H9 (cell line): ENCODE measurements at regions not wholly inside any gene's neighbourhood (a gene's known extent, or its start where the extent isn't known, plus 50 kb on each side); places are given as distances from the start of the nearest gene placed in this dataset.

ENCODE experiments used
- DNase-seq: peaks from one replicate; pipeline ENCODE4 v3.0.0-alpha.2; 2017
- H2AFZ ChIP-seq: one replicate; pipeline ENCODE4 v1.6.1; 2013; ENCODE audit warnings: mild to moderate bottlenecking, low read length, control low read depth, moderate library complexity
- H2AK5ac ChIP-seq: 2 replicates; pipeline ENCODE4 v1.6.1; 2013; ENCODE audit warnings: low read length, control low read depth, mixed read lengths; ENCODE audit not compliant: insufficient read length
- H2BK120ac ChIP-seq: one replicate; pipeline ENCODE4 v1.6.1; 2013; ENCODE audit warnings: low read depth, mild to moderate bottlenecking, low read length, control low read depth, inconsistent platforms; ENCODE audit not compliant: poor library complexity, severe bottlenecking
- H2BK12ac ChIP-seq: 2 replicates; pipeline ENCODE4 v1.6.1; 2013; ENCODE audit warnings: low read length, control low read depth, mixed read lengths, low read depth; ENCODE audit not compliant: insufficient read length
- H2BK15ac ChIP-seq: 2 replicates; pipeline ENCODE4 v1.6.1; 2013; ENCODE audit warnings: low read depth, low read length, control low read depth
- H2BK20ac ChIP-seq: one replicate; pipeline ENCODE4 v1.6.1; 2013; ENCODE audit warnings: low read depth, mild to moderate bottlenecking, low read length, control low read depth, inconsistent platforms; ENCODE audit not compliant: poor library complexity, severe bottlenecking
- H2BK5ac ChIP-seq: 2 replicates; pipeline ENCODE4 v1.6.1; 2013; ENCODE audit warnings: low read length, control low read depth, mixed read lengths; ENCODE audit not compliant: insufficient read length
- H3K14ac ChIP-seq: 2 replicates; pipeline ENCODE4 v1.6.1; 2013; ENCODE audit warnings: low read length, control low read depth; ENCODE audit not compliant: insufficient read depth
- H3K18ac ChIP-seq: 2 replicates; pipeline ENCODE4 v1.6.1; 2013; ENCODE audit warnings: low read depth, mild to moderate bottlenecking, mixed read lengths, low read length, control low read depth; ENCODE audit not compliant: insufficient read length
- H3K23ac ChIP-seq: 2 replicates; pipeline ENCODE4 v1.6.1; 2013; ENCODE audit warnings: low read length, control low read depth, mixed read lengths, low read depth; ENCODE audit not compliant: insufficient read length
- H3K23me2 ChIP-seq: 2 replicates; pipeline ENCODE4 v1.6.1; 2013; ENCODE audit warnings: low read depth, mild to moderate bottlenecking, mixed read lengths, low read length, control low read depth; ENCODE audit not compliant: insufficient read length, poor library complexity, severe bottlenecking
- H3K27ac ChIP-seq: 2 replicates; pipeline ENCODE4 v1.5.1; 2013; ENCODE audit warnings: low read length, control low read depth, mixed read lengths, low read depth; ENCODE audit not compliant: insufficient read length
- H3K27me3 ChIP-seq: 2 replicates; pipeline ENCODE4 v1.6.1; 2013; ENCODE audit warnings: low read length, control low read depth, inconsistent platforms; ENCODE audit not compliant: insufficient read depth
- H3K4ac ChIP-seq: 2 replicates; pipeline ENCODE4 v1.6.1; 2013; ENCODE audit warnings: low read depth, mild to moderate bottlenecking, control low read depth, inconsistent platforms, low read length, moderate library complexity
- H3K4me1 ChIP-seq: 2 replicates; pipeline ENCODE4 v1.6.1; 2013; ENCODE audit warnings: low read length, control low read depth, inconsistent platforms; ENCODE audit not compliant: insufficient read depth
- H3K4me2 ChIP-seq: 2 replicates; pipeline ENCODE4 v1.6.1; 2013; ENCODE audit warnings: low read length, control low read depth, mixed read lengths; ENCODE audit not compliant: insufficient read length, insufficient read depth
- H3K56ac ChIP-seq: 2 replicates; pipeline ENCODE4 v1.6.1; 2013; ENCODE audit warnings: low read depth, mild to moderate bottlenecking, mixed read lengths, low read length, control low read depth; ENCODE audit not compliant: insufficient read length
- H3K79me1 ChIP-seq: 2 replicates; pipeline ENCODE4 v1.6.1; 2013; ENCODE audit warnings: low read depth, mild to moderate bottlenecking, moderate library complexity, low read length, control low read depth, inconsistent platforms; ENCODE audit not compliant: insufficient read depth, poor library complexity, severe bottlenecking
- H3K79me2 ChIP-seq: 2 replicates; pipeline ENCODE4 v1.6.1; 2013; ENCODE audit warnings: low read length, control low read depth, inconsistent platforms; ENCODE audit not compliant: insufficient read depth
- H3K9ac ChIP-seq: 2 replicates; pipeline ENCODE4 v1.6.1; 2013; ENCODE audit warnings: low read length, control low read depth, mixed read lengths; ENCODE audit not compliant: insufficient read length; ENCODE audit errors: extremely low read depth
- H3K9me3 ChIP-seq: one replicate; pipeline ENCODE4 v1.6.1; 2013; ENCODE audit warnings: low read depth, low read length, inconsistent platforms; ENCODE audit not compliant: control insufficient read depth
- H3T11ph ChIP-seq: one replicate; pipeline ENCODE4 v1.6.1; 2013; ENCODE audit warnings: mild to moderate bottlenecking, low read length, control low read depth, inconsistent platforms
- H4K20me1 ChIP-seq: one replicate; pipeline ENCODE4 v1.6.1; 2013; ENCODE audit not compliant: control insufficient read depth, insufficient read length, insufficient read depth
- H4K5ac ChIP-seq: 2 replicates; pipeline ENCODE4 v1.6.1; 2013; ENCODE audit warnings: low read depth, mild to moderate bottlenecking, mixed read lengths, low read length, control low read depth; ENCODE audit not compliant: insufficient read length
- H4K8ac ChIP-seq: replicated peaks from 2 replicates; pipeline ENCODE4 v1.6.1; 2013; ENCODE audit warnings: low read length, control low read depth, mixed read lengths, low read depth; ENCODE audit not compliant: insufficient read length
- H4K91ac ChIP-seq: 2 replicates; pipeline ENCODE4 v1.6.1; 2013; ENCODE audit warnings: low read depth, mild to moderate bottlenecking, moderate library complexity, mixed read lengths, low read length, control low read depth; ENCODE audit not compliant: insufficient read length
- H3K27ac Mint-ChIP-seq, 3 experiments: 2 replicates in 2 of 3; 3 replicates in 1 of 3; pipeline ENCODE4 v1.8.0; 2020 to 2021; ENCODE audit warnings: mixed read lengths in 3 of 3, mild to moderate bottlenecking in 1 of 3, moderate library complexity in 1 of 3
- H3K27me3 Mint-ChIP-seq: 2 replicates; pipeline ENCODE4 v1.8.0; 2021; ENCODE audit warnings: low read depth, mild to moderate bottlenecking, moderate library complexity, mixed read lengths
- H3K36me3 Mint-ChIP-seq, 3 experiments: 2 replicates in 2 of 3; 3 replicates in 1 of 3; pipeline ENCODE4 v1.8.0; 2020 to 2021; ENCODE audit warnings: low read depth in 3 of 3, mixed read lengths in 3 of 3; ENCODE audit not compliant: insufficient read depth in 1 of 3
- H3K4me1 Mint-ChIP-seq, 2 experiments: 2 replicates each; pipeline ENCODE4 v1.8.0; 2020; ENCODE audit warnings: mixed read lengths in 2 of 2
- H3K4me3 Mint-ChIP-seq, 2 experiments: 2 replicates in 1 of 2; 3 replicates in 1 of 2; pipeline ENCODE4 v1.8.0; 2020 to 2021; ENCODE audit warnings: mild to moderate bottlenecking in 2 of 2, mixed read lengths in 2 of 2, moderate library complexity in 1 of 2
- H3K9me3 Mint-ChIP-seq, 2 experiments: 2 replicates in 1 of 2; 3 replicates in 1 of 2; pipeline ENCODE4 v1.8.0; 2020; ENCODE audit warnings: mild to moderate bottlenecking in 2 of 2, mixed read lengths in 2 of 2, moderate library complexity in 1 of 2
- CTCF ChIP-seq: fragments of 200-600 bp; sonication (generic); conservative IDR thresholded peaks from 3 replicates; pipeline ENCODE4 v1.8.0; 2021; ENCODE audit warnings: antibody characterized with exemption, mild to moderate bottlenecking
- WGBS: extraction: QIAGEN DNeasy Blood & Tissue Kit; methylation state at CpG from one replicate; pipeline ENCODE4 v1.1.7; 2013; ENCODE audit warnings: missing lambda C conversion rate, low lambda C conversion rate, mixed read lengths; ENCODE audit not compliant: insufficient read length; ENCODE audit errors: extremely low coverage; 5-methylcytosine and 5-hydroxymethylcytosine counted together

GRCh38 chr22:44576311-44577260 lies 78.6 kb upstream of the RTL6 start:
- TF ChIP-seq CTCF = no peak
- H3K79me1 ChIP-seq = no peaks in the 10 kb centered on the region
- H2AK5ac ChIP-seq = no peak overlapping the region
- H3K9me3 ChIP-seq = no peaks in the 10 kb centered on the region
- H2BK15ac ChIP-seq = no peak overlapping the region; the same call in 1 of the 2 replicates
- no peak overlapping the region for H2BK20ac ChIP-seq
- H3K56ac ChIP-seq = no peak overlapping the region
- no peak overlapping the region for H2AFZ ChIP-seq
- H3K4ac ChIP-seq = no peak overlapping the region
- no peak overlapping the region for H4K8ac ChIP-seq
- H2BK5ac ChIP-seq = no peak overlapping the region
- H3K23me2 ChIP-seq = no peaks in the 10 kb centered on the region
- no peak overlapping the region for H3K18ac ChIP-seq
- H3K4me1 Mint-ChIP-seq = peaks cover 4 to 10% of the 10 kb centered on the region in 2 experiments
- H2BK120ac ChIP-seq = no peak overlapping the region
- H4K91ac ChIP-seq = no peak overlapping the region
- no peak overlapping the region for H3K9ac ChIP-seq
- H4K20me1 ChIP-seq = no peaks in the 10 kb centered on the region
- H3K4me3 Mint-ChIP-seq = no peak overlapping the region
- no peaks in the 10 kb centered on the region for H3K27me3 ChIP-seq
- no peak overlapping the region for H4K5ac ChIP-seq
- H2BK12ac ChIP-seq = no peak overlapping the region
- no peaks in the 10 kb centered on the region for H3K36me3 Mint-ChIP-seq
- H3K79me2 ChIP-seq = no peaks in the 10 kb centered on the region
- WGBS = no CpG with 5 or more reads among the region's 15 CpGs
- H3K4me2 ChIP-seq = no peak overlapping the region
- no peak overlapping the region for H3K27ac ChIP-seq
- H3K14ac ChIP-seq = no peak overlapping the region; the same call in 1 of the 2 replicates
- no peak overlapping the region for H3T11ph ChIP-seq
- no peak overlapping the region for H3K23ac ChIP-seq
- H3K9me3 Mint-ChIP-seq = no peaks in the 10 kb centered on the region; a peak in 1 of 5 replicates
- H3K27ac Mint-ChIP-seq = peak overlapping the region in 1 of 3 experiments; percentile 9; a peak in 1 of 7 replicates
- peak; percentile 17 for DNase-seq
- H3K27me3 Mint-ChIP-seq = peaks cover 26% of the 10 kb centered on the region
- H3K4me1 ChIP-seq = no peaks in the 10 kb centered on the region
